Prostate gland (tissue), 2 donors: ENCODE measurements at regions not wholly inside any gene's neighbourhood (a gene's known extent, or its start where the extent isn't known, plus 50 kb on each side); places are given as distances from the start of the nearest gene placed in this dataset.

Experiments
- CTCF ChIP-seq, 4 experiments: fragments of 200-600 bp in 2 of 4; fragments of 450-650 bp in 2 of 4; sonication (generic) in 2 of 4; IDR thresholded peaks; 1 replicate in 3 of 4; 2 replicates in 1 of 4; pipeline ENCODE4 v1.5.1; 2016 to 2019; ENCODE audit warnings: antibody characterized with exemption in 4 of 4, mild to moderate bottlenecking in 2 of 4, moderate library complexity in 2 of 4
- POLR2A ChIP-seq: fragments of 450-650 bp; IDR thresholded peaks from one replicate; pipeline ENCODE4 v1.6.1; 2016; ENCODE audit warnings: antibody characterized with exemption, mild to moderate bottlenecking
- POLR2AphosphoS5 ChIP-seq: sonication (generic); formaldehyde crosslinking; IDR thresholded peaks from one replicate; pipeline ENCODE4 v1.6.1; 2017; ENCODE audit warnings: antibody characterized with exemption

GRCh38 chr10:120266022-120266421 lies 191.0 kb upstream of the PLPP4 start:
- TF ChIP-seq CTCF (IDR thresholded peaks at IDR 0.05) (no peak), POLR2A (no peak), POLR2AphosphoS5 (no peak)
